Breast epithelium (tissue), 3 donors: ENCODE measurements at regions not wholly inside any gene's neighbourhood (a gene's known extent, or its start where the extent isn't known, plus 50 kb on each side); places are given as distances from the start of the nearest gene placed in this dataset.

Experiments used
- POLR2AphosphoS5 ChIP-seq, 3 donors: sonication (generic); formaldehyde crosslinking; IDR thresholded peaks; one replicate each; pipeline ENCODE4 v1.6.1; 2017; ENCODE audit warnings: antibody characterized with exemption in 3 of 3
- TF ChIP-seq, protein P1 (sequence below), 3 donors: fragments of 450-650 bp; IDR thresholded peaks; one replicate each; pipeline ENCODE4 v1.5.1; 2016 to 2017; ENCODE audit warnings: antibody characterized with exemption in 3 of 3, mild to moderate bottlenecking in 3 of 3, moderate library complexity in 3 of 3

DNA sequence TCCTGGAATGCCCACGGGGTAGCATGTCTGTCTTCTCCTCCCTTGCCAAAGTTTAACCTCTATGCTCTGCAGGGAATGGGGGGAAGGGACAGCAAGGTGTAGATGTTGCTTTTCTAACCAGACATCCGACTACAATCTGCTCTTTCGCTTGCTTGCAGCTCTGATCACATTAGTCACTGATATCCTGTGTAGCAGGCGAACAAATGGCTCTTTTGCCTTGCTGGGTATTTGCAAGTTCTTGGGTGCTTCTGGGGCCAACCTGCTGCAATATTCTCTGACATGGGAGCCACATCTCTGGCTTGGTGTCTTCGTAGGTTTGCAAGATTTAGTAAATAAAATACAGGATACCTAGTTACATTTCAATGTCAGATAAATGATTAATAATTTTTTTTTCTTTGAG lies 190.0 kb downstream of the ASB1 start:
- TF ChIP-seq, protein P1, sequence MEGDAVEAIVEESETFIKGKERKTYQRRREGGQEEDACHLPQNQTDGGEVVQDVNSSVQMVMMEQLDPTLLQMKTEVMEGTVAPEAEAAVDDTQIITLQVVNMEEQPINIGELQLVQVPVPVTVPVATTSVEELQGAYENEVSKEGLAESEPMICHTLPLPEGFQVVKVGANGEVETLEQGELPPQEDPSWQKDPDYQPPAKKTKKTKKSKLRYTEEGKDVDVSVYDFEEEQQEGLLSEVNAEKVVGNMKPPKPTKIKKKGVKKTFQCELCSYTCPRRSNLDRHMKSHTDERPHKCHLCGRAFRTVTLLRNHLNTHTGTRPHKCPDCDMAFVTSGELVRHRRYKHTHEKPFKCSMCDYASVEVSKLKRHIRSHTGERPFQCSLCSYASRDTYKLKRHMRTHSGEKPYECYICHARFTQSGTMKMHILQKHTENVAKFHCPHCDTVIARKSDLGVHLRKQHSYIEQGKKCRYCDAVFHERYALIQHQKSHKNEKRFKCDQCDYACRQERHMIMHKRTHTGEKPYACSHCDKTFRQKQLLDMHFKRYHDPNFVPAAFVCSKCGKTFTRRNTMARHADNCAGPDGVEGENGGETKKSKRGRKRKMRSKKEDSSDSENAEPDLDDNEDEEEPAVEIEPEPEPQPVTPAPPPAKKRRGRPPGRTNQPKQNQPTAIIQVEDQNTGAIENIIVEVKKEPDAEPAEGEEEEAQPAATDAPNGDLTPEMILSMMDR (IDR thresholded peaks at IDR 0.05): no peak
- TF ChIP-seq POLR2AphosphoS5 (IDR thresholded peaks at IDR 0.05): no peak
